ENCODE measurements at regions not wholly inside any gene's neighbourhood (a gene's known extent, or its start where the extent isn't known, plus 50 kb on each side); places are given as distances from the start of the nearest gene placed in this dataset.

GRCh38 chr2:143819190-143819735 lies 690.0 kb downstream of the ARHGAP15 start:
- no peak overlapping the region for H3K4me3 ChIP-seq (ENCODE audit: low read length)
- TF ChIP-seq, protein P1, sequence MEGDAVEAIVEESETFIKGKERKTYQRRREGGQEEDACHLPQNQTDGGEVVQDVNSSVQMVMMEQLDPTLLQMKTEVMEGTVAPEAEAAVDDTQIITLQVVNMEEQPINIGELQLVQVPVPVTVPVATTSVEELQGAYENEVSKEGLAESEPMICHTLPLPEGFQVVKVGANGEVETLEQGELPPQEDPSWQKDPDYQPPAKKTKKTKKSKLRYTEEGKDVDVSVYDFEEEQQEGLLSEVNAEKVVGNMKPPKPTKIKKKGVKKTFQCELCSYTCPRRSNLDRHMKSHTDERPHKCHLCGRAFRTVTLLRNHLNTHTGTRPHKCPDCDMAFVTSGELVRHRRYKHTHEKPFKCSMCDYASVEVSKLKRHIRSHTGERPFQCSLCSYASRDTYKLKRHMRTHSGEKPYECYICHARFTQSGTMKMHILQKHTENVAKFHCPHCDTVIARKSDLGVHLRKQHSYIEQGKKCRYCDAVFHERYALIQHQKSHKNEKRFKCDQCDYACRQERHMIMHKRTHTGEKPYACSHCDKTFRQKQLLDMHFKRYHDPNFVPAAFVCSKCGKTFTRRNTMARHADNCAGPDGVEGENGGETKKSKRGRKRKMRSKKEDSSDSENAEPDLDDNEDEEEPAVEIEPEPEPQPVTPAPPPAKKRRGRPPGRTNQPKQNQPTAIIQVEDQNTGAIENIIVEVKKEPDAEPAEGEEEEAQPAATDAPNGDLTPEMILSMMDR (conservative IDR thresholded peaks at IDR 0.05; ENCODE audit: low read length) = no peak
- peak; percentile 57 for DNase-seq (ENCODE audit: low read depth)
